Kidney (tissue), 13 donors: ENCODE measurements at regions not wholly inside any gene's neighbourhood (a gene's known extent, or its start where the extent isn't known, plus 50 kb on each side); places are given as distances from the start of the nearest gene placed in this dataset.

Experiments used
- DNase-seq, 5 donors: peaks; one replicate each; pipeline ENCODE4 v3.0.0-alpha.2; 2013 to 2020
- FAIRE-seq: peaks from 2 replicates; lab custom pipeline; 2012; peaks lifted over from hg19 to GRCh38; lab: Jason Lieb, UNC
- H3K27ac ChIP-seq, 2 donors: one replicate each; pipeline ENCODE4 v1.7.0; 2013; ENCODE audit warnings: low read depth in 2 of 2, low read length in 2 of 2, inconsistent platforms in 1 of 2
- H3K27me3 ChIP-seq: one replicate; pipeline ENCODE4 v1.7.1; 2013; ENCODE audit warnings: low read length, inconsistent platforms; ENCODE audit not compliant: control insufficient read depth, insufficient read depth
- H3K36me3 ChIP-seq, 3 donors: one replicate each; pipeline versions ENCODE4 v1.7.0 to v1.7.1; 2013; ENCODE audit warnings: low read length in 3 of 3, control low read depth in 1 of 3, inconsistent platforms in 1 of 3; ENCODE audit not compliant: insufficient read depth in 3 of 3, control insufficient read depth in 2 of 3
- H3K4me1 ChIP-seq, 3 donors: one replicate each; pipeline versions ENCODE4 v1.7.0 to v1.7.1; 2013; ENCODE audit warnings: low read length in 3 of 3, inconsistent platforms in 1 of 3, low read depth in 1 of 3; ENCODE audit not compliant: control insufficient read depth in 2 of 3, insufficient read depth in 2 of 3
- H3K4me3 ChIP-seq, 3 donors: one replicate each; pipeline versions ENCODE4 v1.7.0 to v1.8.1; 2013; ENCODE audit warnings: low read length in 3 of 3, control low read depth in 1 of 3, inconsistent platforms in 1 of 3
- H3K9ac ChIP-seq, 3 donors: one replicate each; pipeline versions ENCODE4 v1.7.0 to v1.7.1; 2013; ENCODE audit warnings: low read length in 3 of 3, control low read depth in 1 of 3, inconsistent platforms in 1 of 3
- H3K9me3 ChIP-seq, 3 donors: one replicate each; pipeline versions ENCODE4 v1.7.0 to v1.7.1; 2013; ENCODE audit warnings: low read length in 3 of 3, control low read depth in 1 of 3, inconsistent platforms in 1 of 3; ENCODE audit not compliant: control insufficient read depth in 2 of 3, insufficient read depth in 1 of 3
- intact Hi-C: fragments of 100-400 bp; cut with DNase I; formaldehyde crosslinking; loops from one replicate; pipeline ENCODE4 v1.11.1; 2022
- TF ChIP-seq, protein P1 (sequence below): IDR thresholded peaks from 3 replicates; pipeline ENCODE4 v1.5.1; 2012; ENCODE audit warnings: mild to moderate bottlenecking, moderate library complexity, borderline replicate concordance; ENCODE audit not compliant: insufficient read depth; ENCODE audit errors: extremely low read depth
- donor health status: control.
- donor health status: control.
- donor health status: control.
- donor health status: control.
- donor health status: control.
- donor health status: DM: yes; HTN: yes; CAD: no.
- donor health status: Normal renal cell carcinoma (clear cell type).

- FAIRE-seq (no peak), DNase-seq (no peak)
- TF ChIP-seq, protein P1, sequence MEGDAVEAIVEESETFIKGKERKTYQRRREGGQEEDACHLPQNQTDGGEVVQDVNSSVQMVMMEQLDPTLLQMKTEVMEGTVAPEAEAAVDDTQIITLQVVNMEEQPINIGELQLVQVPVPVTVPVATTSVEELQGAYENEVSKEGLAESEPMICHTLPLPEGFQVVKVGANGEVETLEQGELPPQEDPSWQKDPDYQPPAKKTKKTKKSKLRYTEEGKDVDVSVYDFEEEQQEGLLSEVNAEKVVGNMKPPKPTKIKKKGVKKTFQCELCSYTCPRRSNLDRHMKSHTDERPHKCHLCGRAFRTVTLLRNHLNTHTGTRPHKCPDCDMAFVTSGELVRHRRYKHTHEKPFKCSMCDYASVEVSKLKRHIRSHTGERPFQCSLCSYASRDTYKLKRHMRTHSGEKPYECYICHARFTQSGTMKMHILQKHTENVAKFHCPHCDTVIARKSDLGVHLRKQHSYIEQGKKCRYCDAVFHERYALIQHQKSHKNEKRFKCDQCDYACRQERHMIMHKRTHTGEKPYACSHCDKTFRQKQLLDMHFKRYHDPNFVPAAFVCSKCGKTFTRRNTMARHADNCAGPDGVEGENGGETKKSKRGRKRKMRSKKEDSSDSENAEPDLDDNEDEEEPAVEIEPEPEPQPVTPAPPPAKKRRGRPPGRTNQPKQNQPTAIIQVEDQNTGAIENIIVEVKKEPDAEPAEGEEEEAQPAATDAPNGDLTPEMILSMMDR: no peak
- Histone ChIP-seq H3K4me3 (no peak overlapping the region), H3K4me1 (peaks cover 3 to 10% (median 9%) of the 10 kb centered on the region in 3 donors), H3K36me3 (no peaks in the 10 kb centered on the region), H3K9ac (no peak overlapping the region), H3K27ac (no peak overlapping the region), H3K9me3 (no peaks in the 10 kb centered on the region), H3K27me3 (no peaks in the 10 kb centered on the region)
- intact Hi-C loops: no loop called here
Observed at GRCh38 chr5:174188295-174188694, 142.8 kb downstream of the NSG2 start.

DNA sequence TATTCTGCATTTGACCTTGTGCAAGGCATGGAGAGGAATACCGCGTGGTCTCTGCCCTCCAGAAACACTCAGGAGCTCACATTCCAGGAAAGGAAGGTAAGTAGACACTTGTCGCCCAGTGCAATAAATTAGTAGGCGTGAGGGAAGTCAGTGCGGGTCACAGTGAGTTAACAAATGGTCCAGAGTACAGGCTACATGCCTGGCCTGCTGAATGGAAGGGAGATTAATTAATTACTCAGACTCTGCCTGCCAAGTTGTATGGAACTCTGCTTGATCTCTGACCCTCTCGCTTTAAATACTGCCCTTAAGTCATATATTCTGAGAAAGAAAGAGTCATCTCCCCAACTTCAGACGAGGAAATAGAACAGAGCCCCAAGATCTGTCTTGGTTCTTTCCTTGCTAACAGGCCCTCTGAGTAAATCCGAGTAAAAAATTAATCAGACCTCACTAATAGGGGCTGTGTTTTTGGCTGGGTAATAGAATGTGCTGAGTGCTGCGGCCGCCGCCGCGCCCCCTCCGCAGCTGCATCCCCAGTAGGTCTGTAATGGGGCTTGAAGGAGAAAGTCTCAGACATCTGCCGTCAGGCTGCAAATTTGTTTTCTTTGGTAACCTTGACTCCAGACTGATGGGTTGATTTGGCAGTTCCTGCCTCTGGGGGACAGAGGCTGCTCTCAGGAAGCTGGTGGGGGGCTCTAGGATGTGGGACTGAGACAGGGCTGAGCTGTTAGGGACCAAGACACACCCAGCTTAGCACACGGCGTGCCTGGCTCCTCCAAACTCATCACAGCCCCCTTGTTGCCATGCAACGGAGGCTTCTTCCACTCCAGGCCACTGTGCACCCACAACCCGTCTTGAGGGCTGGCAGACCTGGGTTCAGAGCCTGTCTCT is 144.4 kb downstream of the NSG2 start:
- peak in 4 of 5 donors; percentile 60 to 86 (median 81) for DNase-seq
- Histone ChIP-seq H3K9me3 (no peaks in the 10 kb centered on the region), H3K4me1 (peaks cover 3 to 10% (median 9%) of the 10 kb centered on the region in 3 donors), H3K27me3 (no peaks in the 10 kb centered on the region), H3K36me3 (no peaks in the 10 kb centered on the region), H3K4me3 (no peak overlapping the region), H3K27ac (no peak overlapping the region), H3K9ac (no peak overlapping the region)
- TF ChIP-seq, protein P1: no peak
- intact Hi-C loops: no loop called here
- FAIRE-seq: no peak

DNA sequence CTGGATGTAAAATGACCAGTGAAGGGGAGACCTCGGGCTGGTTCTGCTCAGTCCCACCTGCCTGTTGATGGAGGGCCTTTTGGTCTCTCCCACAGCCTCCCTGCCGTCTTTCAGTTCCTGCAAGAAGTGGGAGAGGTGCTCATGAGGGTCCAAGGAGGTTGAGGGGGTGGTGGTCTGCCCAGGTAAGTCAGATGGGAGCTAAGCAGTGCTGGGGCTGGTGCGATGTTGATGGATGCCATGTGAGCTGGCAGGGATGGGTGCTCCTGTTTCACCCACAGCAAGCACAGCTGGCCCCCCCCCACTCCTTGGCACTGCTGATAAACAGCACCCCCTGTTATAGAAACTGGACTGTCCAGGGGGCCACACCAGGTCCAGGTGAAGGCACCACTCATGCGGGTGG is 145.6 kb downstream of the NSG2 start:
- no peak for FAIRE-seq
- H3K4me3 ChIP-seq: no peak overlapping the region
- H3K27me3 ChIP-seq: no peaks in the 10 kb centered on the region
- peaks cover 3 to 10% (median 9%) of the 10 kb centered on the region in 3 donors for H3K4me1 ChIP-seq
- intact Hi-C loops: no loop called here
- TF ChIP-seq, protein P1: no peak
- H3K27ac ChIP-seq: no peak overlapping the region
- no peak for DNase-seq
- no peak overlapping the region for H3K9ac ChIP-seq
- no peaks in the 10 kb centered on the region for H3K9me3 ChIP-seq
- no peaks in the 10 kb centered on the region for H3K36me3 ChIP-seq
